ENCODE measurements at regions not wholly inside any gene's neighbourhood (a gene's known extent, or its start where the extent isn't known, plus 50 kb on each side); places are given as distances from the start of the nearest gene placed in this dataset.
"Not testable (repeated sequence)": the region's sequence is repeated elsewhere in the genome, so short reads cannot be mapped to it uniquely, and the experiment has no call there.

DNA sequence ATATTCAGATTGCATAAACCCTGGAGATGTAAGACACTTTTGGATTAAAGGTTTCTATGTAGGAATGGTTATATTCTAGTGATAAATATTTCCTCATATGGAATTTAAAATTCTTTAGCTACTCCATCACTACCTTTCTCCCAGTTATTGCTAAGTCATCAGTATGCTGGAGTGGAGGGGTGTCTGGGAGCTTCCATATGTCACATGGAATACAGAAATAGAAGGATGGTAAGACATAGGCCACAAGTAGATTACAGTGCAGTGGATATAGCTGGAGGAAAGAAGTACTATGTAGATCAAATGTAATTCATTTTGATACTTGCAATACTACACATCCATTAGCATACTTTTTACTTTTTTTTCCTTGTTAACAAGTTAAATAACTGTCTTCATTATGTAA is 428.4 kb downstream of the ARL4A start:
- Mint-ChIP-seq H3K4me3 (no peak overlapping the region), H3K9me3 (no peaks in the 10 kb centered on the region), H3K27ac (no peak overlapping the region), H3K36me3 (no peaks in the 10 kb centered on the region), H3K27me3 (peaks cover 0 to 7% of the 10 kb centered on the region in 2 donors), H3K4me1 (ENCODE audit: low read depth in 2 of 2) (no peaks in the 10 kb centered on the region)
- no peak for ATAC-seq
- DNase-seq (ENCODE audit: low spot score), result no peak

DNA sequence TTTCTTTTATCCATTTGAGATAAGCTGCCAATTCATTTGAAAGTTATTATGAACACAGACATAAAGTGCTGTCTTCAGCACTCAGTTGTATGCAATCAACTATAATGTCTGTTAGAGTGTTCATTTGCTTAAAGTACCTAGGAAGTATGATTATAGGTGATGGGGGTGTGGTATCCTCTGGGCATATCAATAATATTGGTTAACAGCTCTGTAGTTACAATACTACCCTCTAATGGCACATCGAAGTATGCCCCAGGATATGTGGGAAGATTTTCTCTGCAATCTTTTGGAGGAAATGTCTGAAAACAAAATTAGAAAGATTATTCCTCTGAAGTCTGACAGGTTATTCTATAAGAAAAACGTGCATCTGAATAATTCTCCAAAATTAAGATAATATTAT is 429.7 kb downstream of the ARL4A start:
- no peak overlapping the region for H3K27ac Mint-ChIP-seq
- DNase-seq (ENCODE audit: low spot score) (no peak), ATAC-seq (no peak)
- no peak overlapping the region for H3K4me3 Mint-ChIP-seq
- H3K4me1 Mint-ChIP-seq (ENCODE audit: low read depth in 2 of 2), result no peaks in the 10 kb centered on the region
- H3K36me3 Mint-ChIP-seq, result no peaks in the 10 kb centered on the region
- H3K27me3 Mint-ChIP-seq, result peaks cover 0 to 7% of the 10 kb centered on the region in 2 donors
- H3K9me3 Mint-ChIP-seq, result peaks cover under 1% of the 10 kb centered on the region

DNA sequence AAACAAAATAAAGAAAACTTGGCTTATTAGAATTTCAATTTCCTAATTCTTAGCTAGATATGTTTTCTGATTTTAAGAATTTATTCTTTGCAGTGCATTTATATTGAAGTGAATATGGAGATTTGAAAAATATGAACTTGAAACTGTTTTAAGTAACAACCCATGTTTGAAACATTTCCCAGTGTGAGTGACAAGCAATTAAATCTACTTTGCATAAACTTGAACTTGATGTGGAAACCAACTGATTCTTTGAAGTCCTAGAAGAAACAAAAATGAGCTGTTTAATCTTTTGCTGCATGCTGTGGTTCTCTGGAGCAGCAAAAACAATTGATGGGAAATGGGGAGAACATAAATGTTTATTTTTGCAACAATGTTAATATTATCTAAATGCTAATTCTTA is 430.2 kb downstream of the ARL4A start:
- peaks cover 4% of the 10 kb centered on the region for H3K9me3 Mint-ChIP-seq
- DNase-seq (ENCODE audit: low spot score), result no peak
- H3K27ac Mint-ChIP-seq, result no peak overlapping the region
- H3K27me3 Mint-ChIP-seq, result peaks cover 0 to 7% of the 10 kb centered on the region in 2 donors
- no peak overlapping the region for H3K4me3 Mint-ChIP-seq
- H3K36me3 Mint-ChIP-seq, result no peaks in the 10 kb centered on the region
- H3K4me1 Mint-ChIP-seq (ENCODE audit: low read depth in 2 of 2), result no peaks in the 10 kb centered on the region
- ATAC-seq, result no peak

DNA sequence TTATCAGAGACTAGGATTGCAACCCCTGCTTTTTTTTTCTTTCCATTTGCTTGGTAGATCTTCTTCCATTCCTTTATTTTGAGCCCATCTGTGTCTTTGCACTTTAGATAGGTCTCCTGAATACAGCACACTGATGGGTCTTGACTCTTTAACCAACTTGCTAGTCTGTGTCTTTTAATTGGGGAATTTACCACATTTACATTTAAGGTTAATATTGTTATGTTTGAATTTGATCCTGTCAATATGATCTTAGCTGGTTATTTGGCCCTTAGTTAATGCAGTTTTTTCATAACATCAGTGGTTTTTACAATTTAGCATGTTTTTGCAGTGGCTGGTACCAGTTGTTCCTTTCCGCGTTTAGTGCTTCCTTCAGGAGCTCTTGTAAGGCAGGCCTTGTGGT is 437.2 kb downstream of the ARL4A start:
- not testable (repeated sequence) for H3K4me3 Mint-ChIP-seq; DNase-seq (ENCODE audit: low spot score); ATAC-seq; H3K36me3 Mint-ChIP-seq; H3K27ac Mint-ChIP-seq; H3K4me1 Mint-ChIP-seq (ENCODE audit: low read depth in 2 of 2); H3K27me3 Mint-ChIP-seq
- H3K9me3 Mint-ChIP-seq, result peaks cover 17% of the 10 kb centered on the region

DNA sequence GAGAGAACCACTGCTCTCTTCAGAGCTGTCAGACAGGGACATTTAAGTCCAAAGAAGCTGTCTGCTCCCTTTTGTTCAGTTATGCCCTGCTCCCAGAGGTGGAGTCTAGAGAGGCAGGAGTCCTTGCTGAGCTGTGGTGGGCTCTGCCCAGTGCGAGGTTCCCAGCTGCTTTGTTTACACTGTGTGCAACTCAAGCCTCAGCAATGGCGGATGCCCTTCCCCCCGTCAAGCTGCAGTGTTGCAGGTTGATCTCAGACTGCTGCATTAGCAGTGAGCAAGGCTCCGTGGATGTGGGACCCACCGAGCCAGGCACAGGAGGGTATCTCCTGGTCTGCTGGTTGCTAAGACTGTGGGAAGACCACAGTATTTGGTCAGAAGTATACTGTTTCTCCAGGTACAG is 438.9 kb downstream of the ARL4A start:
- Mint-ChIP-seq H3K27ac (no peak overlapping the region), H3K36me3 (no peaks in the 10 kb centered on the region), H3K4me1 (ENCODE audit: low read depth in 2 of 2) (no peaks in the 10 kb centered on the region), H3K27me3 (no peaks in the 10 kb centered on the region), H3K4me3 (no peak overlapping the region), H3K9me3 (peaks cover 22% of the 10 kb centered on the region)
- ATAC-seq (no peak), DNase-seq (ENCODE audit: low spot score) (no peak)

DNA sequence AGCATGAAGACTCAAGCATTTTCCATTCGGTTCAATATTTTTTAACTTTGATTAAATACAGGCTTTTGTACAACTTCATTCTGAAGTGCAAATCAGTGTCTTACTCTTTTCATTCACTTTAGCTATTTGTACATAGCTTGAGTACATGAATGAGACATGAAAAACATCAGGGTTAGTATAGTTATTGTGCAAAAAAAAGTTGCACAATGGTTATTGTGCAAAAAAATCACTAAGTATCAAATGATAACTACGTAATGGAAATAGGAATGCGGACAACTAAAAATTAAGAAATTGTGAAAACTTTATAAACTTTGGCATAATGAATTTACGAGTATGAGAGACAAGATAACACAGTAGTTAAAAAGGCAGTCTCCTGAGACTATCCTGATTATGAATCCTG is 442.9 kb downstream of the ARL4A start:
- Mint-ChIP-seq H3K27me3 (no peaks in the 10 kb centered on the region), H3K27ac (no peak overlapping the region)
- no peak for DNase-seq (ENCODE audit: low spot score)

DNA sequence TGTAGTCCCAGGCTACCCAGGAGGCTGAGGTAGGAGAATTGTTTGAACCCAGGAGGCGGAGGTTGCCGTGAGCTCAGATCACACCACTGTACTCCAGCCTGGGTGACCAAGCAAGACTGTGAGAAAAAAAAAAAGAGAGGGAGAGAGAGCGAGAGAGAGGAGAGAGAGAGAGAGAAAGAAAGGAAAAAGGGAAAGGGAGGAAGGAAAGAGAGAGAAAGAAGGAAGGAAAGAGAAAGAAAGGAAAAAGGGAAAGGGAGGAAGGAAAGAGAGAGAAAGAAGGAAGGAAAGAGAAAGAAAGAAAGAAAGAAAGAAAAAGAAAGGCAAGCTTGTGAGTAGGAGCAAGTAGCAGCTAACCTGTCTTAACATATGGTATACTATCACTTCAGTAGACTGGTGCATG is 443.5 kb downstream of the ARL4A start:
- H3K9me3 Mint-ChIP-seq; ATAC-seq; H3K36me3 Mint-ChIP-seq; H3K4me1 Mint-ChIP-seq (ENCODE audit: low read depth in 2 of 2); H3K27me3 Mint-ChIP-seq; DNase-seq (ENCODE audit: low spot score); H3K27ac Mint-ChIP-seq; H3K4me3 Mint-ChIP-seq: not testable (repeated sequence)

More for the DNA sequence above, 442.9 kb downstream of the ARL4A start:
- Mint-ChIP-seq H3K9me3 (peaks cover 9% of the 10 kb centered on the region), H3K4me1 (ENCODE audit: low read depth in 2 of 2) (no peaks in the 10 kb centered on the region), H3K36me3 (no peaks in the 10 kb centered on the region), H3K4me3 (no peak overlapping the region)
- no peak for ATAC-seq

DNA sequence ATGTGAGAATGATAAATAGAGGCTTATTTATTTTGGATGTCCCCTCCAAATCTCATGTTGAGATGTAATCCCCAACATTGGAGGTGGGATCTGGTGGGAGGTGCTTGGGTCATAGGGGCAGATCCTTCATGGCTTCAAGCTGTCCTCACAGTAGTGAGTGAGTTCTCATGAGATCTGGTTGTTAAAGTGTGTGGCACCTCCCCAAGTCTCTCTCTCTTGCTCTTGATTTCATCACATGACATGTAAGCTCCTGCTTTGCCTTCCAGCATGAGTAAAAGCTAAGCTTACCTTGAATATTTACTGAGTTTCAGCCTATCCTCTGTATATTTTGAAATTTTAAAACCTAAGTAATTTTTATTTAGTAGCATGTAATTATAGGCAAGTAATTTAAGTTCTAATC is 444.9 kb downstream of the ARL4A start:
- DNase-seq (ENCODE audit: low spot score) (no peak), ATAC-seq (no peak)
- Mint-ChIP-seq H3K36me3 (no peaks in the 10 kb centered on the region), H3K4me3 (no peak overlapping the region), H3K27me3 (no peaks in the 10 kb centered on the region), H3K4me1 (ENCODE audit: low read depth in 2 of 2) (no peaks in the 10 kb centered on the region), H3K9me3 (peaks cover 5% of the 10 kb centered on the region), H3K27ac (no peak overlapping the region)

DNA sequence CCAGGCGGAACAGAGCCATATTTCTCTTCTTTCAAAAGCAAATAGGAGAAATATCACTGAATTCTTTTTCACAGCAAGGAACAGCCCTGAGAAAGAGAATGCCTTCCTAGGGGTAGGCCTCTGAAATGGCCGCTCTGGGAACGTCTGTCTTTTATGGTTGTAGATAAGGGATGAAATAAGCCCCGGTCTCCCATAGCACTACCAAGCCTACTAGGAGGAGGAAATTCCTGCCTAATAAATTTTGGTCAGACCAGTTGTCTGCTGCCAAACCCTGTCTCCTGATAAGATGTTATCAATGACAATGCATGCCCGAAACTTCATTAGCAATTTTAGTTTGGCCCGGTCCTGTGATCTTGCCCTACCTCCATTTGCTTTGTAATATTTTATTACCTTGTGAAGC is 448.9 kb downstream of the ARL4A start:
- H3K9me3 Mint-ChIP-seq; H3K4me1 Mint-ChIP-seq (ENCODE audit: low read depth in 2 of 2); H3K4me3 Mint-ChIP-seq; H3K27me3 Mint-ChIP-seq; ATAC-seq; H3K36me3 Mint-ChIP-seq; DNase-seq (ENCODE audit: low spot score); H3K27ac Mint-ChIP-seq: not testable (repeated sequence)

DNA sequence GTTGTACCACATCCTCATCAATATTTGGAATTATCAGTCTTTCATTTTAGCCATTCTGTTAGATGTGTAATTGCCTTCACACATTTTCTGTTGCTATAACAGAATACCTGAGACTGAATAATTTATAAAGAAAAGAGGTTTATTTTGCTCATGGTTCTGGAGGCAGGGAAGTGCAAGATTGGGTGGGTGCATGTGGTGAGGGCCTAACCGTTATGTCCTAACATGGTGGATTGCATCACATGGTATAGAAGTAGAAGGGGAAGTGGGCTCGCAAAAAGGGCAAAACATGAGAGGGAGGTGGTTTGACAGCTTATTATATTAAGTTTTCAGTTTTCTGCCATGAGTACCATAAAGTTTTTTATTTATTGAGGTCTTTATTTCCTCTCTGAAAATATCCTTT is 452.0 kb downstream of the ARL4A start:
- DNase-seq (ENCODE audit: low spot score) (no peak), ATAC-seq (no peak)
- H3K4me1 Mint-ChIP-seq (ENCODE audit: low read depth in 2 of 2), result no peaks in the 10 kb centered on the region
- H3K27ac Mint-ChIP-seq, result no peak overlapping the region
- no peaks in the 10 kb centered on the region for H3K9me3 Mint-ChIP-seq
- no peak overlapping the region for H3K4me3 Mint-ChIP-seq
- H3K27me3 Mint-ChIP-seq, result no peaks in the 10 kb centered on the region
- H3K36me3 Mint-ChIP-seq, result no peaks in the 10 kb centered on the region

DNA sequence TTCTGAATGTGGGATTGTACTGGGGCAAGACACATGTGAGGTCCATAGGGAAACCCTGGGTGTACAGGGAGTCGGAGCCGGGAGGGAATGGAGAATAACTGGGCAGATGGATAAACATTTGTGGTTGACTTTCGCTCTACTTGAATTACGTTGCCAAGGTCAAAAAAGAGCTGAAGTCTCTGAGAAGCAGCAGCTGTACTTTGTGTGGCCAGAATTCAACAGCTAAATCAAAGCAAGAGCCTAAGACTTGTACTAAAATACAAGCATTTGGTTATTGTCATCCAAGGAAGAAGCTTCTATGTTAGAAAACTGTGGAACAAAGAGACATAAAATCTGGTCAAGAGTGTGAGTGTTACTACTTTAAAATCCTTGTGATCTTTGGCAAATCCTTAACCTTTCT is 457.2 kb downstream of the ARL4A start:
- Mint-ChIP-seq H3K9me3 (no peaks in the 10 kb centered on the region), H3K4me3 (no peak overlapping the region), H3K4me1 (ENCODE audit: low read depth in 2 of 2) (no peaks in the 10 kb centered on the region), H3K36me3 (no peaks in the 10 kb centered on the region), H3K27me3 (no peaks in the 10 kb centered on the region), H3K27ac (no peak overlapping the region)
- DNase-seq (ENCODE audit: low spot score), result no peak
- ATAC-seq, result no peak

DNA sequence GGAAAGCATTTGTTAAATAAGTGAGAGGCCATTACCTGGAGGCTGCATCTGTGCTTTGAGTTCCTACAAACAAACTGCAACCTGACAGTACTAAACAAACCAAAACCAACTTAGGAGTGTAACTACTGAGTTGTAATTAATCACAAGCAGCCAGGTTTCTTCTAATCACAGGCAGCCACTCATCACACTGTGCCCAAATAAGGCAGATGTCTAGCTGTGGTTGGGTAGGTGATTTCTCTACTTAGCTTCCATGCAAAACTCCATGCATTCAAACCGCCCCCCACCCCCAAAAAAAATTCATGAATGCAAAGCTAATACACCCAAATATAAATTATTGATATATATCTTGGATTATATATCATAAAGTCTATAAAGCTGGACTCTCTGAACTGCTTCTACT is 461.1 kb downstream of the ARL4A start:
- no peaks in the 10 kb centered on the region for H3K36me3 Mint-ChIP-seq
- H3K27me3 Mint-ChIP-seq, result no peaks in the 10 kb centered on the region
- H3K27ac Mint-ChIP-seq, result no peak overlapping the region

DNA sequence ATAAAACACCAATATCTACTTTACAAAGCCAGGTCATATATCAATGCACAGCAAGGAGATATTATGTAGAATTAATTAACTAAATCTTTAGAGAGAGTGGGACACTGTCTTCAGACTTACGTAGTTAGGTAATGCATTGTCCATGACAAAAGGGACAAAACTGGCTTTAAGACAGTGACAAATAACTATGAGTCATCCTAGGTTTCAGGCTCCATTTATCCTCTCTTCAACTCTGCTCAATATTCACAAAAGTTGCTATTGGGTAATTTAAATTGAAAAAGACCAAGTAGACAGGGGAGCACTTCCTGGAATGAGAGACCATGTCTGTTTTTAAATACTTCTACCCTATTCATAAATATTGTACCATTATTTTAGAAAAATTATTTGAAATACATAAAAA is 464.5 kb downstream of the ARL4A start:
- no peaks in the 10 kb centered on the region for H3K27me3 Mint-ChIP-seq
- no peak overlapping the region for H3K27ac Mint-ChIP-seq
- no peak overlapping the region for H3K4me3 Mint-ChIP-seq
- H3K9me3 Mint-ChIP-seq, result no peaks in the 10 kb centered on the region
- DNase-seq (ENCODE audit: low spot score), result no peak
- no peaks in the 10 kb centered on the region for H3K4me1 Mint-ChIP-seq (ENCODE audit: low read depth in 2 of 2)
- no peaks in the 10 kb centered on the region for H3K36me3 Mint-ChIP-seq
- ATAC-seq, result no peak

More for the DNA sequence above, 461.1 kb downstream of the ARL4A start:
- no peak overlapping the region for H3K4me3 Mint-ChIP-seq
- H3K4me1 Mint-ChIP-seq (ENCODE audit: low read depth in 2 of 2), result no peaks in the 10 kb centered on the region
- DNase-seq (ENCODE audit: low spot score), result no peak
- no peaks in the 10 kb centered on the region for H3K9me3 Mint-ChIP-seq
- ATAC-seq, result no peak

DNA sequence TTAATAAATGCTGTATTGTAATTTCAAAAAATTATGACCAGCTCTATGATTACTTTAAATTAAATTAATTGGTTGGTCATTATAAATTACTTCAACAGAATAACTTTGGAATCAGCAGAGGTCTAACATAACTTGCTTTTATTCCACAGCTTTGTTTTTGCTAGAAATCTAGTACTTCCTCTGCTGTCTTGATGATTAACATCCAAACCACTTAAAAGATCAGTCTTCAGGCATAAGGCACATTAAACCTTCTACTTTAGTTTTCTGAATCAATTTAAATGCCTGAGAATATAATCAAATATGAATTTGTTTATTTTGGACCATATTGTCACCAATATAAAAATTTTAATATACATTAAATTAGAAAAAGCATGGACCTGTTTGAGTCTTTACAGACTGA is 465.3 kb downstream of the ARL4A start:
- Mint-ChIP-seq H3K27me3 (no peaks in the 10 kb centered on the region), H3K4me3 (no peak overlapping the region), H3K36me3 (no peaks in the 10 kb centered on the region), H3K4me1 (ENCODE audit: low read depth in 2 of 2) (no peaks in the 10 kb centered on the region), H3K9me3 (no peaks in the 10 kb centered on the region), H3K27ac (no peak overlapping the region)
- ATAC-seq (no peak), DNase-seq (ENCODE audit: low spot score) (no peak)

DNA sequence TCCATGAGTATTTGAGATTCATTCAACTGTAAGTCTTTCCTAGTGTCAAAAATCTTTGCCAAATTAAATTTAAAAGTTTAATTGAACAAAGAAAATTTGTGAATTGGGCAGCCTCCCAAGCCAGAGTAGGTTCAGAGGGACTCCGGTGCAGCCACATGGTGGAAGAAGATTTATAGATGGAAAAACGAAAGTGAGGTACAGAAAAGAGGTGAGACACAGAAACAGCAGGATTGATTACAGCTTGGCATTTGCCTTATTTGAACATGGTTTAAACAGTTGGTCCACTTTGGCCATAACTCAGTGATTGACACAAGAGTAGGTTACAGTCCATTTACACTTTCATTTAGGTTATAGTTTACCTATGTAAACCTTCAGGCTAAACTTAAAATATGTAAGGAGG is 465.8 kb downstream of the ARL4A start:
- Mint-ChIP-seq H3K27me3 (no peaks in the 10 kb centered on the region), H3K36me3 (no peaks in the 10 kb centered on the region), H3K9me3 (no peaks in the 10 kb centered on the region), H3K4me3 (no peak overlapping the region), H3K4me1 (ENCODE audit: low read depth in 2 of 2) (no peaks in the 10 kb centered on the region), H3K27ac (no peak overlapping the region)
- DNase-seq (ENCODE audit: low spot score), result no peak
- no peak for ATAC-seq

Measured in natural killer cell treated with Interleukin-12 subunit alpha and Interleukin-12 subunit beta and Interleukin-15 and Interleukin-18, amount 100 ng/mL, for 72 hours (primary cell).